PC-3 (cell line): ENCODE measurements at regions not wholly inside any gene's neighbourhood (a gene's known extent, or its start where the extent isn't known, plus 50 kb on each side); places are given as distances from the start of the nearest gene placed in this dataset.
A peak's percentile ranks its signal among the peaks of the same experiment; 100 is the strongest.

ENCODE experiments used
- ATAC-seq: fragments of 200-7000 bp; cut with Tn5 transposase; 2 replicates; pipeline ENCODE4 v1.9.1; 2020; ENCODE audit warnings: mild to moderate bottlenecking, moderate library complexity
- BruUV-seq: library from RNA; stranded (reverse); fragments of 400-500 nt; replicated peaks from 2 replicates; lab custom pipeline; 2021; lab: Mats Ljungman, UMichigan
- CTCF ChIA-PET: fragments of 300-600 bp; sonication (Branson Sonifier 250); formaldehyde crosslinking; loops from one replicate; lab custom pipeline; 2022; ENCODE audit warnings: antibody characterized with exemption; lab: Charles Lee
- POLR2A ChIA-PET: fragments of 300-600 bp; sonication (Branson Sonifier 250); formaldehyde crosslinking; loops from one replicate; lab custom pipeline; 2022; ENCODE audit warnings: antibody characterized with exemption; ENCODE audit not compliant: unreplicated experiment; lab: Charles Lee
- DNase-seq: peaks from one replicate; pipeline ENCODE4 v3.0.0-alpha.2; 2015
- H2AFZ ChIP-seq: fragments of 300-600 bp; sonication (generic); 2 replicates; pipeline ENCODE4 v1.6.0; 2016; ENCODE audit warnings: antibody characterized with exemption, low read length
- H3F3A ChIP-seq: fragments of 300-600 bp; sonication (generic); one replicate; pipeline ENCODE4 v1.6.0; 2017; ENCODE audit warnings: antibody characterized with exemption, low read length, control low read depth, mild to moderate bottlenecking; ENCODE audit not compliant: unreplicated experiment
- H3K27ac ChIP-seq: fragments of 300-600 bp; sonication (generic); 2 replicates; pipeline ENCODE4 v1.5.1; 2016; ENCODE audit warnings: mild to moderate bottlenecking, low read length
- H3K27me3 ChIP-seq: fragments of 300-600 bp; sonication (generic); 2 replicates; pipeline ENCODE4 v1.6.1; 2016; ENCODE audit warnings: low read length, mixed read lengths
- H3K36me3 ChIP-seq: fragments of 300-600 bp; sonication (generic); 2 replicates; pipeline ENCODE4 v1.6.1; 2016; ENCODE audit warnings: low read depth, mixed run types, low read length, mixed read lengths
- H3K4me1 ChIP-seq: fragments of 300-600 bp; sonication (generic); 2 replicates; pipeline ENCODE4 v1.5.1; 2016; ENCODE audit warnings: low read length; ENCODE audit not compliant: insufficient read depth
- H3K4me2 ChIP-seq: fragments of 300-600 bp; sonication (generic); 2 replicates; pipeline ENCODE4 v1.6.0; 2016; ENCODE audit warnings: low read length
- H3K4me3 ChIP-seq: fragments of 300-600 bp; sonication (generic); 2 replicates; pipeline ENCODE4 v1.5.1; 2016; ENCODE audit warnings: mild to moderate bottlenecking, low read length, mixed read lengths
- H3K79me2 ChIP-seq: fragments of 300-600 bp; sonication (generic); 2 replicates; pipeline ENCODE4 v1.6.1; 2017; ENCODE audit warnings: low read length, mixed read lengths
- H3K9ac ChIP-seq: fragments of 300-600 bp; sonication (generic); 2 replicates; pipeline ENCODE4 v1.6.0; 2016; ENCODE audit warnings: mild to moderate bottlenecking, low read length
- H3K9me2 ChIP-seq: fragments of 300-600 bp; sonication (generic); replicated peaks from 2 replicates; pipeline ENCODE4 v1.6.1; 2016; ENCODE audit warnings: mixed run types, low read length, mixed read lengths
- H3K9me3 ChIP-seq: fragments of 300-600 bp; sonication (generic); 2 replicates; pipeline ENCODE4 v1.6.1; 2016; ENCODE audit warnings: low read length, mixed read lengths
- H4K20me1 ChIP-seq: fragments of 300-600 bp; sonication (generic); 2 replicates; pipeline ENCODE4 v1.6.1; 2016; ENCODE audit warnings: low read length, mixed read lengths
- CTCF ChIP-seq: fragments of 300-600 bp; sonication (generic); conservative IDR thresholded peaks from 2 replicates; pipeline ENCODE4 v1.5.1; 2017; ENCODE audit warnings: antibody characterized with exemption, low read depth, mild to moderate bottlenecking, low read length
- EZH2 ChIP-seq: fragments of 300-600 bp; sonication (generic); IDR thresholded peaks from one replicate; pipeline ENCODE4 v1.6.1; 2017; ENCODE audit warnings: antibody characterized with exemption, mild to moderate bottlenecking, low read length; ENCODE audit not compliant: unreplicated experiment
- EZH2phosphoT487 ChIP-seq: fragments of 300-600 bp; sonication (generic); IDR thresholded peaks from 2 replicates; pipeline ENCODE4 v1.6.1; 2018; ENCODE audit warnings: mild to moderate bottlenecking, antibody characterized with exemption, low read length, borderline replicate concordance
- intact Hi-C: fragments of 100-400 bp; cut with micrococcal nuclease; formaldehyde crosslinking; loops from 2 replicates; pipeline ENCODE4 v1.9.0; 2023

- intact Hi-C loops = no loop called here
- Histone ChIP-seq H3K4me2 (no peak overlapping the region), H3K27me3 (no peaks in the 10 kb centered on the region), H2AFZ (peak overlapping the region; percentile 5), H4K20me1 (no peaks in the 10 kb centered on the region), H3K79me2 (no peaks in the 10 kb centered on the region), H3K9ac (no peak overlapping the region), H3F3A (no peaks in the 10 kb centered on the region), H3K4me1 (peaks cover 26% of the 10 kb centered on the region), H3K9me2 (no peaks in the 10 kb centered on the region), H3K4me3 (no peak overlapping the region), H3K27ac (no peak overlapping the region), H3K36me3 (no peaks in the 10 kb centered on the region), H3K9me3 (no peaks in the 10 kb centered on the region)
- ChIA-PET CTCF (interaction anchor here (0.6 kb wide), 1 partner anchor 86 kb away, joined by 8 read pairs; no protein-coding TSS in a partner anchor), POLR2A (no interaction called here)
- TF ChIP-seq CTCF (no peak), EZH2phosphoT487 (no peak), EZH2 (no peak)
- no TSS peak for BruUV-seq
- ATAC-seq (peak; percentile 42), DNase-seq (peak; percentile 13)
These were observed 87.8 kb upstream of the S1PR1 start for GRCh38 chr1:101148980-101149379.

GRCh38 chr1:101147381-101147780 is 89.4 kb upstream of the S1PR1 start:
- Histone ChIP-seq H3K9me3 (no peaks in the 10 kb centered on the region), H3K9ac (no peak overlapping the region), H3K4me3 (no peak overlapping the region), H3K27me3 (no peaks in the 10 kb centered on the region), H3K36me3 (no peaks in the 10 kb centered on the region), H3K4me2 (no peak overlapping the region), H3F3A (no peaks in the 10 kb centered on the region), H3K27ac (no peak overlapping the region), H3K79me2 (no peaks in the 10 kb centered on the region), H3K4me1 (peaks cover 26% of the 10 kb centered on the region), H3K9me2 (no peaks in the 10 kb centered on the region), H2AFZ (no peak overlapping the region), H4K20me1 (no peaks in the 10 kb centered on the region)
- TF ChIP-seq EZH2phosphoT487 (no peak), CTCF (no peak), EZH2 (no peak)
- intact Hi-C loops = no loop called here
- ChIA-PET CTCF (no interaction called here), POLR2A (no interaction called here)
- DNase-seq (peak; percentile 29), ATAC-seq (no peak)
- no TSS peak for BruUV-seq

DNA sequence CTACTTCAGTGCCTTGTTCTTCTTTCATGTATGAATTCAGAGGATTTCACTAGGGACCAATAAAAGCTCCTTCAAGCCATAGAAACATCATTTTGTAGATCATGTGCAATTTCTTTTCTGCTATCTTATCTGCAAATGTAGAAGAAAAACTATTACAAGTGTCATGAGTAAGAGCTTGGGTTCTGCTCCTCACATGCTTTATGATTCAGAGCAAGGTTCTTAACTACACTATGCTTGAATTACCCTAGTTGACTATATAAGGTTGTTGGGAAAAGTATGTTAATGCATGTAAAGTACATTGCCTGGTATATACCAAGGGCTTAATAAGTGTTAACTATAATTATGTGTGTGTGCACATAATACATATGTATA is 91.4 kb upstream of the S1PR1 start:
- no peaks in the 10 kb centered on the region for H4K20me1 ChIP-seq
- no peak overlapping the region for H3K9ac ChIP-seq
- no peak overlapping the region for H2AFZ ChIP-seq
- peaks cover 18% of the 10 kb centered on the region for H3K4me1 ChIP-seq
- BruUV-seq = no TSS peak
- no peaks in the 10 kb centered on the region for H3K27me3 ChIP-seq
- no peak for ATAC-seq
- no peaks in the 10 kb centered on the region for H3K79me2 ChIP-seq
- ChIA-PET POLR2A (interaction anchor here (0.6 kb wide), 1 partner anchor 168 kb away, joined by 6 read pairs; no protein-coding TSS in a partner anchor), CTCF (no interaction called here)
- H3F3A ChIP-seq = no peaks in the 10 kb centered on the region
- no peak overlapping the region for H3K4me3 ChIP-seq
- no peaks in the 10 kb centered on the region for H3K36me3 ChIP-seq
- H3K9me3 ChIP-seq = no peaks in the 10 kb centered on the region
- intact Hi-C loops = no loop called here
- TF ChIP-seq EZH2phosphoT487 (no peak), CTCF (no peak), EZH2 (no peak)
- no peak overlapping the region for H3K4me2 ChIP-seq
- H3K27ac ChIP-seq = no peak overlapping the region
- H3K9me2 ChIP-seq = no peaks in the 10 kb centered on the region
- DNase-seq = no peak
